ENCODE measurements at regions not wholly inside any gene's neighbourhood (a gene's known extent, or its start where the extent isn't known, plus 50 kb on each side); places are given as distances from the start of the nearest gene placed in this dataset.

DNA sequence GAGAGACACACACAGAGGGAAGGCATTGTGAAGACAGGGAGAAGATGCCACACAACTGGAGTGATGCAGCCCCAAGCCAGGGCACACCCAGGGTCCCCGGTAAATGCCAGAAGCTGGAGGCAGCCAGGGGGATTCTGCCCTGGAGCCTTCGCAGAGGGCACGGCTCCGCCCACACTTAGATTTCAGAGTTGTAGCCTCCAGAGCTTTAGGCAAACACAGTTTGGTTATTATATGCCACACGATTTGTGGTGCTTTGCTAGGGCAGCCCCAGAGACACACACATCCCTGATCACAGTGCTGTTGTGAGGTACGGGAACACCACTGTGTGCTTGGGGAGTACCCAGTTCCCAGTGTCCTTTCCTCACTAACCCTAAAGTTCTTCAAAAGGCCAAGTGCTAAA is 280.6 kb downstream of the SMOC2 start:
- TF ChIP-seq, protein P1, sequence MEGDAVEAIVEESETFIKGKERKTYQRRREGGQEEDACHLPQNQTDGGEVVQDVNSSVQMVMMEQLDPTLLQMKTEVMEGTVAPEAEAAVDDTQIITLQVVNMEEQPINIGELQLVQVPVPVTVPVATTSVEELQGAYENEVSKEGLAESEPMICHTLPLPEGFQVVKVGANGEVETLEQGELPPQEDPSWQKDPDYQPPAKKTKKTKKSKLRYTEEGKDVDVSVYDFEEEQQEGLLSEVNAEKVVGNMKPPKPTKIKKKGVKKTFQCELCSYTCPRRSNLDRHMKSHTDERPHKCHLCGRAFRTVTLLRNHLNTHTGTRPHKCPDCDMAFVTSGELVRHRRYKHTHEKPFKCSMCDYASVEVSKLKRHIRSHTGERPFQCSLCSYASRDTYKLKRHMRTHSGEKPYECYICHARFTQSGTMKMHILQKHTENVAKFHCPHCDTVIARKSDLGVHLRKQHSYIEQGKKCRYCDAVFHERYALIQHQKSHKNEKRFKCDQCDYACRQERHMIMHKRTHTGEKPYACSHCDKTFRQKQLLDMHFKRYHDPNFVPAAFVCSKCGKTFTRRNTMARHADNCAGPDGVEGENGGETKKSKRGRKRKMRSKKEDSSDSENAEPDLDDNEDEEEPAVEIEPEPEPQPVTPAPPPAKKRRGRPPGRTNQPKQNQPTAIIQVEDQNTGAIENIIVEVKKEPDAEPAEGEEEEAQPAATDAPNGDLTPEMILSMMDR (IDR thresholded peaks at IDR 0.05) = no peak
- TF ChIP-seq POLR2A (IDR thresholded peaks at IDR 0.05) (no peak), POLR2AphosphoS5 (IDR thresholded peaks at IDR 0.05) (no peak), EP300 (IDR thresholded peaks at IDR 0.05) (no peak)
